SK-N-SH (cell line): ENCODE measurements at regions not wholly inside any gene's neighbourhood (a gene's known extent, or its start where the extent isn't known, plus 50 kb on each side); places are given as distances from the start of the nearest gene placed in this dataset.
A peak's percentile ranks its signal among the peaks of the same experiment; 100 is the strongest.

Experiments
- CTCF ChIA-PET: fragments of 300-600, 350-600 bp; formaldehyde crosslinking; extraction: SDS; loops from one replicate; lab custom pipeline; 2021; lab: Yijun Ruan, JAX
- POLR2A ChIA-PET: fragments of 350-600 bp; sonication (Branson Sonifier 250); formaldehyde crosslinking; extraction: SDS; loops from one replicate; lab custom pipeline; 2020; ENCODE audit warnings: antibody characterized with exemption, inconsistent platforms; lab: Yijun Ruan, JAX
- DNase-seq: peaks from one replicate; pipeline ENCODE4 v3.0.0; 2012
- H2AFZ ChIP-seq: fragments of 200-600 bp; sonication (generic); 2 replicates; pipeline ENCODE4 v1.8.1; 2016; ENCODE audit warnings: antibody characterized with exemption, mild to moderate bottlenecking, low read depth
- H3F3A ChIP-seq: fragments of 200-600 bp; sonication (generic); replicated peaks from 2 replicates; pipeline ENCODE3; 2016; ENCODE audit warnings: antibody characterized with exemption, mild to moderate bottlenecking; ENCODE audit not compliant: insufficient read depth
- H3K27ac ChIP-seq, 2 experiments: fragments of 200-500 bp in 1 of 2; fragments of 200-600 bp in 1 of 2; sonication (Bioruptor generic) in 1 of 2; sonication (generic), shearing (Covaris generic) in 1 of 2; 2 replicates each; pipeline versions ENCODE4 v1.5.1 to v1.6.1; 2014 to 2016; ENCODE audit warnings: low read depth in 2 of 2, inconsistent platforms in 1 of 2, low read length in 1 of 2, mild to moderate bottlenecking in 1 of 2, mixed read lengths in 1 of 2
- H3K27me3 ChIP-seq: fragments of 200-600 bp; sonication (generic), shearing (Covaris generic); 2 replicates; pipeline ENCODE4 v1.6.1; 2016; ENCODE audit warnings: mixed run types; ENCODE audit not compliant: insufficient read depth
- H3K36me3 ChIP-seq, 2 experiments: fragments of 200-500 bp in 1 of 2; fragments of 200-600 bp in 1 of 2; sonication (Bioruptor generic) in 1 of 2; sonication (generic) in 1 of 2; replicated peaks in 1 of 2; 2 replicates each; pipeline versions ENCODE3 to v1.5.1; 2014 to 2016; ENCODE audit warnings: low read length in 1 of 2, mild to moderate bottlenecking in 1 of 2; ENCODE audit not compliant: insufficient read depth in 2 of 2, control insufficient read depth in 1 of 2
- H3K4me1 ChIP-seq, 2 experiments: fragments of 200-500 bp in 1 of 2; fragments of 200-600 bp in 1 of 2; sonication (Bioruptor generic) in 1 of 2; sonication (generic), shearing (Covaris generic) in 1 of 2; 2 replicates each; pipeline versions ENCODE4 v1.5.1 to v1.6.1; 2014 to 2016; ENCODE audit warnings: low read depth in 1 of 2, low read length in 1 of 2, mixed run types in 1 of 2; ENCODE audit not compliant: insufficient read depth in 2 of 2, control insufficient read depth in 1 of 2
- H3K4me2 ChIP-seq: fragments of 200-600 bp; sonication (generic), shearing (Covaris generic); 2 replicates; pipeline ENCODE4 v1.6.1; 2017; ENCODE audit warnings: mixed run types
- H3K4me3 ChIP-seq, 2 experiments: fragments of 200-500 bp in 1 of 2; fragments of 200-600 bp in 1 of 2; sonication (Bioruptor generic) in 1 of 2; sonication (generic), shearing (Covaris generic) in 1 of 2; 2 replicates each; pipeline versions ENCODE4 v1.5.1 to v1.8.1; 2014 to 2016; ENCODE audit warnings: low read depth in 2 of 2, inconsistent platforms in 1 of 2, low read length in 1 of 2, mild to moderate bottlenecking in 1 of 2, mixed read lengths in 1 of 2, moderate library complexity in 1 of 2
- H3K79me2 ChIP-seq: fragments of 200-600 bp; sonication (generic); 2 replicates; pipeline ENCODE4 v1.8.1; 2017; ENCODE audit warnings: mild to moderate bottlenecking; ENCODE audit not compliant: insufficient read depth
- H3K9ac ChIP-seq: fragments of 200-600 bp; sonication (generic); 2 replicates; pipeline ENCODE4 v1.6.1; 2017; ENCODE audit warnings: mixed run types
- H3K9me2 ChIP-seq: fragments of 200-600 bp; sonication (generic); 2 replicates; pipeline ENCODE4 v1.6.1; 2017; ENCODE audit warnings: mixed run types
- H3K9me3 ChIP-seq: fragments of 200-600 bp; sonication (generic); 2 replicates; pipeline ENCODE4 v1.6.1; 2017; ENCODE audit warnings: mixed run types, mild to moderate bottlenecking, moderate library complexity
- H4K20me1 ChIP-seq: fragments of 200-600 bp; sonication (generic); 2 replicates; pipeline ENCODE4 v1.6.1; 2017; ENCODE audit warnings: mild to moderate bottlenecking, mixed run types; ENCODE audit not compliant: insufficient read depth
- CHD2 ChIP-seq: fragments of 150-350 bp; IDR thresholded peaks from 2 replicates; pipeline ENCODE4 v1.6.1; 2018; ENCODE audit warnings: low read length; ENCODE audit not compliant: partially characterized antibody
- EZH2phosphoT487 ChIP-seq: fragments of 200-600 bp; sonication (generic); IDR thresholded peaks from 2 replicates; pipeline ENCODE4 v1.6.1; 2017; ENCODE audit warnings: low read depth, mixed run types, mild to moderate bottlenecking, antibody characterized with exemption, moderate library complexity, borderline replicate concordance
- FOXJ3 ChIP-seq: sonication (generic); formaldehyde crosslinking; IDR thresholded peaks from 2 replicates; pipeline ENCODE4 v1.5.1; 2020; ENCODE audit warnings: mild to moderate bottlenecking, missing genetic modification reagents
- GATA2 ChIP-seq: sonication (generic); formaldehyde crosslinking; IDR thresholded peaks from 2 replicates; pipeline ENCODE4 v1.5.0; 2020; ENCODE audit warnings: mild to moderate bottlenecking, missing genetic modification reagents
- IRF3 ChIP-seq: fragments of 150-350 bp; IDR thresholded peaks from 2 replicates; pipeline ENCODE4 v1.6.1; 2016; ENCODE audit warnings: mild to moderate bottlenecking, low read depth, low read length
- MEF2A ChIP-seq: IDR thresholded peaks from 2 replicates; pipeline ENCODE4 v1.4.0; 2012; ENCODE audit warnings: low read depth, borderline replicate concordance
- NFIC ChIP-seq: IDR thresholded peaks from 2 replicates; pipeline ENCODE4 v1.4.0; 2012; ENCODE audit warnings: borderline replicate concordance
- PBX3 ChIP-seq: IDR thresholded peaks from 2 replicates; pipeline ENCODE4; 2012
- POLR2AphosphoS5 ChIP-seq: IDR thresholded peaks from 2 replicates; pipeline ENCODE4 v1.6.1; 2012; ENCODE audit warnings: low read depth, low read length
- REST ChIP-seq: IDR thresholded peaks from 2 replicates; pipeline ENCODE4 v1.6.1; 2012; ENCODE audit warnings: mild to moderate bottlenecking, low read depth, low read length, moderate library complexity
- RXRA ChIP-seq: IDR thresholded peaks from 2 replicates; pipeline ENCODE4 v1.4.0; 2012; ENCODE audit warnings: low read depth, mild to moderate bottlenecking, borderline replicate concordance
- SIN3A ChIP-seq: IDR thresholded peaks from 2 replicates; pipeline ENCODE4 v1.6.1; 2012; ENCODE audit warnings: low read depth, mild to moderate bottlenecking, low read length, moderate library complexity, borderline replicate concordance
- SMC3 ChIP-seq: IDR thresholded peaks from 2 replicates; pipeline ENCODE4 v1.6.1; 2012; ENCODE audit warnings: low read depth, low read length, improper control_type of control experiment
- TCF12 ChIP-seq: IDR thresholded peaks from 2 replicates; pipeline ENCODE4 v1.4.0; 2012
- TEAD4 ChIP-seq: IDR thresholded peaks from 2 replicates; pipeline ENCODE4 v1.4.0; 2012; ENCODE audit warnings: mild to moderate bottlenecking, borderline replicate concordance; ENCODE audit not compliant: insufficient read depth
- WGBS: methylation state at CpG from one replicate; pipeline ENCODE4 v1.1.6; 2017; ENCODE audit warnings: low lambda C conversion rate; 5-methylcytosine and 5-hydroxymethylcytosine counted together

GRCh38 chr2:146579147-146579930, 1265.5 kb upstream of the ACVR2A start (continued):
- no peak for TF ChIP-seq SIN3A
- no peak for TF ChIP-seq POLR2AphosphoS5
- no peak for TF ChIP-seq FOXJ3 (CRISPR knock-in tag)
- TF ChIP-seq IRF3, result no peak
- no peak for TF ChIP-seq MEF2A
- TF ChIP-seq REST, result no peak
- peak; percentile 43 for TF ChIP-seq NFIC
- no peak for TF ChIP-seq SMC3
- no peak for TF ChIP-seq TEAD4
- no peak for TF ChIP-seq CHD2
- peak; percentile 63 for TF ChIP-seq TCF12
- TF ChIP-seq RXRA, result peak; percentile 20; the same call in 1 of the 2 replicates
- no peak for TF ChIP-seq GATA2 (CRISPR knock-in tag)
- TF ChIP-seq, all 33 proteins: peak for 7

- H4K20me1 ChIP-seq, result no peaks in the 10 kb centered on the region
- DNase-seq, result no peak
- H2AFZ ChIP-seq, result no peak overlapping the region
- H3K9ac ChIP-seq, result no peak overlapping the region
- 0 out of 2 replicates have a peak, but pooled peaks have one; percentile 1 for TF ChIP-seq PBX3
- TF ChIP-seq EZH2phosphoT487, result no peak
- TF ChIP-seq, all 33 proteins: peak for 1
- ChIA-PET CTCF (no interaction called here), POLR2A (no interaction called here)
- Histone ChIP-seq H3K4me2 (no peak overlapping the region), H3K4me3 (no peak overlapping the region), H3K27me3 (no peaks in the 10 kb centered on the region), H3F3A (peaks cover 18% of the 10 kb centered on the region), H3K9me2 (no peaks in the 10 kb centered on the region), H3K27ac (no peak overlapping the region), H3K4me1 (peaks cover 0 to 17% of the 10 kb centered on the region in 2 experiments; a peak in 2 of 4 replicates), H3K36me3 (no peaks in the 10 kb centered on the region), H3K9me3 (no peaks in the 10 kb centered on the region), H3K79me2 (no peaks in the 10 kb centered on the region)
- WGBS, result 26% methylated on average over 8 of the region's 8 CpGs
Observed at GRCh38 chr2:146576339-146577111, 1268.3 kb upstream of the ACVR2A start.
